Endothelial cell of umbilical vein (primary cell): ENCODE measurements at regions not wholly inside any gene's neighbourhood (a gene's known extent, or its start where the extent isn't known, plus 50 kb on each side); places are given as distances from the start of the nearest gene placed in this dataset.
"Not testable (repeated sequence)": the region's sequence is repeated elsewhere in the genome, so short reads cannot be mapped to it uniquely, and the experiment has no call there.

Experiments used
- BruUV-seq: library from RNA; stranded (reverse); fragments of 400-500 nt; replicated peaks from 2 replicates; lab custom pipeline; 2021; lab: Mats Ljungman, UMichigan
- CTCF ChIA-PET: fragments of 300-600, 350-600 bp; sonication (Branson Sonifier 250); formaldehyde crosslinking; loops from one replicate; lab custom pipeline; 2021; ENCODE audit warnings: antibody characterized with exemption, inconsistent platforms; lab: Charles Lee
- POLR2A ChIA-PET: fragments of 300-600, 350-600 bp; sonication (Branson Sonifier 250); formaldehyde crosslinking; loops from one replicate; lab custom pipeline; 2021; ENCODE audit warnings: antibody characterized with exemption, inconsistent platforms; lab: Charles Lee
- DNase-seq: peaks from one replicate; pipeline ENCODE4 v3.0.0-alpha.2; 2011; ENCODE audit warnings: low read depth, low spot score
- FAIRE-seq: peaks from 2 replicates; lab custom pipeline; 2011; peaks lifted over from hg19 to GRCh38; lab: Jason Lieb, UNC
- H2AFZ ChIP-seq: 2 replicates; pipeline ENCODE4 v1.6.0; 2012; ENCODE audit warnings: low read depth, low read length, control low read depth, inconsistent platforms
- H3K27ac ChIP-seq: 2 replicates; pipeline ENCODE4 v1.5.1; 2011; ENCODE audit warnings: low read depth, mild to moderate bottlenecking, control low read depth, low read length, moderate library complexity; ENCODE audit not compliant: insufficient read depth
- H3K27me3 ChIP-seq, 2 experiments: 2 replicates each; pipeline versions ENCODE4 v1.6.0 to v1.6.1; 2011; ENCODE audit warnings: low read length in 2 of 2, mixed read lengths in 1 of 2; ENCODE audit not compliant: control insufficient read depth in 2 of 2, insufficient read depth in 2 of 2
- H3K36me3 ChIP-seq, 2 experiments: 2 replicates in 1 of 2; 3 replicates in 1 of 2; pipeline ENCODE4 v1.5.1; 2011; ENCODE audit warnings: low read length in 2 of 2, mild to moderate bottlenecking in 1 of 2, moderate library complexity in 1 of 2; ENCODE audit not compliant: control insufficient read depth in 2 of 2, insufficient read depth in 2 of 2; ENCODE audit errors: extremely low read depth in 1 of 2
- H3K4me1 ChIP-seq: 3 replicates; pipeline ENCODE4 v1.5.1; 2011; ENCODE audit warnings: mild to moderate bottlenecking, low read length; ENCODE audit not compliant: control insufficient read depth, insufficient read depth; ENCODE audit errors: extremely low read depth
- H3K4me2 ChIP-seq: 2 replicates; pipeline ENCODE4 v1.6.1; 2011; ENCODE audit warnings: low read length, control low read depth, mixed read lengths; ENCODE audit not compliant: insufficient read depth
- H3K4me3 ChIP-seq, 3 experiments: fragments of 200-600 bp in 1 of 3; sonication (generic), shearing (Covaris generic) in 1 of 3; replicated peaks in 1 of 3; 2 replicates each; pipeline ENCODE4 v1.5.1; 2011 to 2016; ENCODE audit warnings: control low read depth in 3 of 3, low read length in 3 of 3, mild to moderate bottlenecking in 2 of 3, inconsistent platforms in 1 of 3, low read depth in 1 of 3, moderate library complexity in 1 of 3; ENCODE audit not compliant: insufficient read depth in 1 of 3
- H3K79me2 ChIP-seq: 2 replicates; pipeline ENCODE4 v1.6.0; 2012; ENCODE audit warnings: low read length, inconsistent platforms; ENCODE audit not compliant: control insufficient read depth, insufficient read depth
- H3K9ac ChIP-seq: replicated peaks from 2 replicates; pipeline ENCODE3; 2011; ENCODE audit warnings: low read length, control low read depth; ENCODE audit not compliant: insufficient read depth; ENCODE audit errors: extremely low read depth
- H3K9me1 ChIP-seq: replicated peaks from 3 replicates; pipeline ENCODE4 v1.6.0; 2011; ENCODE audit warnings: mild to moderate bottlenecking, low read length; ENCODE audit not compliant: control insufficient read depth, insufficient read depth; ENCODE audit errors: extremely low read depth
- H3K9me3 ChIP-seq: replicated peaks from 2 replicates; pipeline ENCODE4 v1.5.1; 2012; ENCODE audit warnings: low read length, inconsistent platforms; ENCODE audit not compliant: control insufficient read depth, insufficient read depth
- H4K20me1 ChIP-seq: replicated peaks from 2 replicates; pipeline ENCODE3; 2011; ENCODE audit warnings: mild to moderate bottlenecking, low read length; ENCODE audit not compliant: control insufficient read depth, insufficient read depth; ENCODE audit errors: extremely low read depth
- dilution Hi-C: fragments of 300-500 bp; cut with MboI; formaldehyde crosslinking; loops from one replicate; pipeline ENCODE4 v1.15.0; 2019; ENCODE audit warnings: low sequenced_read_pairs; ENCODE audit not compliant: extremely low pct_ligation_motif_present
- intact Hi-C: fragments of 100-400 bp; cut with micrococcal nuclease; formaldehyde crosslinking; loops from one replicate; pipeline ENCODE4 v1.10.0; 2022

DNA sequence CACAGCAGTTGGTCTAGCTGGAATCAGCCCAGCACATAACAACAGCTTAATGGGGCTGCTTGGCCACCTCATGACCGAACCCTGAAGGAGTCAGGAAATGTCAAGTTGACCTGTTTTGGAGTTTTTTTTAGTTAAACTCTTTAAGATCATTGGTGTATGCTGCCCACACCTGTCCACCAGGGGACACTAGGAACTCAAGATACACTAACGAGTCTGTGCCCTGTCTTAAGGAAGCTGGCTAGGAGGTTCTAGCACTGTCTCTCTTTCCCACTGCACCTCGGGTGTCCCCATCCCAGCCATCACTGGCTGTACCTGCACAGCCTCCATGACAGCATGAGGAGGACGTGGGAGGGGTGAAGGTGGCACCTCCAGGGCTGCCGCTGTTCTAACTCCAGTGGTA, 364.9 kb upstream of the SOX1 start:
- H3K79me2 ChIP-seq, H3K36me3 ChIP-seq, H4K20me1 ChIP-seq, BruUV-seq, H3K4me3 ChIP-seq, H3K4me1 ChIP-seq, DNase-seq, H3K9me3 ChIP-seq, H2AFZ ChIP-seq, dilution Hi-C loops, H3K4me2 ChIP-seq, POLR2A ChIA-PET, H3K9me1 ChIP-seq, FAIRE-seq, intact Hi-C loops, H3K27ac ChIP-seq, CTCF ChIA-PET, H3K27me3 ChIP-seq, H3K9ac ChIP-seq: not testable (repeated sequence)
